ENCODE measurements at regions not wholly inside any gene's neighbourhood (a gene's known extent, or its start where the extent isn't known, plus 50 kb on each side); places are given as distances from the start of the nearest gene placed in this dataset.
A peak's percentile ranks its signal among the peaks of the same experiment; 100 is the strongest.
"Not testable (repeated sequence)": the region's sequence is repeated elsewhere in the genome, so short reads cannot be mapped to it uniquely, and the experiment has no call there.

GRCh38 chr12:131388164-131389053 lies 322.5 kb upstream of the SFSWAP start:
- DNase-seq (ENCODE audit: extremely low read depth in 1 of 11, low read depth in 9 of 11, low spot score in 4 of 11) = not testable (repeated sequence)

GRCh38 chr12:131389054-131390013 lies 321.6 kb upstream of the SFSWAP start:
- DNase-seq (ENCODE audit: extremely low read depth in 1 of 11, low read depth in 9 of 11, low spot score in 4 of 11) = no peak

GRCh38 chr12:131390412-131391334 lies 320.2 kb upstream of the SFSWAP start:
- peak; percentile 35 to 78 (median 71) for DNase-seq (ENCODE audit: extremely low read depth in 1 of 11, low read depth in 9 of 11, low spot score in 4 of 11)

- DNase-seq (ENCODE audit: extremely low read depth in 1 of 11, low read depth in 9 of 11, low spot score in 4 of 11) = no peak
These were observed 319.5 kb upstream of the SFSWAP start for GRCh38 chr12:131391399-131391798.

- not testable (repeated sequence) for DNase-seq (ENCODE audit: extremely low read depth in 1 of 11, low read depth in 9 of 11, low spot score in 4 of 11)
These were observed 316.1 kb upstream of the SFSWAP start for GRCh38 chr12:131394752-131395151.

- not testable (repeated sequence) for DNase-seq (ENCODE audit: extremely low read depth in 1 of 11, low read depth in 9 of 11, low spot score in 4 of 11)
These were observed 315.6 kb upstream of the SFSWAP start for GRCh38 chr12:131395209-131395684.

- no peak for DNase-seq (ENCODE audit: extremely low read depth in 1 of 11, low read depth in 9 of 11, low spot score in 4 of 11)
These were observed 314.8 kb upstream of the SFSWAP start for GRCh38 chr12:131395971-131396573.

GRCh38 chr12:131397493-131398181 lies 313.3 kb upstream of the SFSWAP start:
- no peak for DNase-seq (ENCODE audit: extremely low read depth in 1 of 11, low read depth in 9 of 11, low spot score in 4 of 11)

GRCh38 chr12:131399000-131399399 lies 311.9 kb upstream of the SFSWAP start:
- no peak for DNase-seq (ENCODE audit: extremely low read depth in 1 of 11, low read depth in 9 of 11, low spot score in 4 of 11)

GRCh38 chr12:131400668-131401294 lies 310.1 kb upstream of the SFSWAP start:
- DNase-seq (ENCODE audit: extremely low read depth in 1 of 11, low read depth in 9 of 11, low spot score in 4 of 11) = not testable (repeated sequence)

GRCh38 chr12:131401907-131402633 lies 308.8 kb upstream of the SFSWAP start:
- DNase-seq (ENCODE audit: extremely low read depth in 1 of 11, low read depth in 9 of 11, low spot score in 4 of 11) = not testable (repeated sequence)

GRCh38 chr12:131402781-131403396 lies 308.0 kb upstream of the SFSWAP start:
- DNase-seq (ENCODE audit: extremely low read depth in 1 of 11, low read depth in 9 of 11, low spot score in 4 of 11) = no peak

- no peak for DNase-seq (ENCODE audit: extremely low read depth in 1 of 11, low read depth in 9 of 11, low spot score in 4 of 11)
These were observed 307.2 kb upstream of the SFSWAP start for GRCh38 chr12:131403676-131404075.

- DNase-seq (ENCODE audit: extremely low read depth in 1 of 11, low read depth in 9 of 11, low spot score in 4 of 11) = no peak
These were observed 306.2 kb upstream of the SFSWAP start for GRCh38 chr12:131404705-131405104.

GRCh38 chr12:131407221-131408035 lies 303.5 kb upstream of the SFSWAP start:
- DNase-seq (ENCODE audit: extremely low read depth in 1 of 11, low read depth in 9 of 11, low spot score in 4 of 11) = no peak

All from renal cortex interstitium (tissue), 11 donors.